Kidney (tissue), 13 donors: ENCODE measurements at regions not wholly inside any gene's neighbourhood (a gene's known extent, or its start where the extent isn't known, plus 50 kb on each side); places are given as distances from the start of the nearest gene placed in this dataset.

Experiments used
- DNase-seq, 5 donors: peaks; one replicate each; pipeline ENCODE4 v3.0.0-alpha.2; 2013 to 2020
- FAIRE-seq: peaks from 2 replicates; lab custom pipeline; 2012; peaks lifted over from hg19 to GRCh38; lab: Jason Lieb, UNC
- H3K27ac ChIP-seq, 2 donors: one replicate each; pipeline ENCODE4 v1.7.0; 2013; ENCODE audit warnings: low read depth in 2 of 2, low read length in 2 of 2, inconsistent platforms in 1 of 2
- H3K27me3 ChIP-seq: one replicate; pipeline ENCODE4 v1.7.1; 2013; ENCODE audit warnings: low read length, inconsistent platforms; ENCODE audit not compliant: control insufficient read depth, insufficient read depth
- H3K36me3 ChIP-seq, 3 donors: one replicate each; pipeline versions ENCODE4 v1.7.0 to v1.7.1; 2013; ENCODE audit warnings: low read length in 3 of 3, control low read depth in 1 of 3, inconsistent platforms in 1 of 3; ENCODE audit not compliant: insufficient read depth in 3 of 3, control insufficient read depth in 2 of 3
- H3K4me1 ChIP-seq, 3 donors: one replicate each; pipeline versions ENCODE4 v1.7.0 to v1.7.1; 2013; ENCODE audit warnings: low read length in 3 of 3, inconsistent platforms in 1 of 3, low read depth in 1 of 3; ENCODE audit not compliant: control insufficient read depth in 2 of 3, insufficient read depth in 2 of 3
- H3K4me3 ChIP-seq, 3 donors: one replicate each; pipeline versions ENCODE4 v1.7.0 to v1.8.1; 2013; ENCODE audit warnings: low read length in 3 of 3, control low read depth in 1 of 3, inconsistent platforms in 1 of 3
- H3K9ac ChIP-seq, 3 donors: one replicate each; pipeline versions ENCODE4 v1.7.0 to v1.7.1; 2013; ENCODE audit warnings: low read length in 3 of 3, control low read depth in 1 of 3, inconsistent platforms in 1 of 3
- H3K9me3 ChIP-seq, 3 donors: one replicate each; pipeline versions ENCODE4 v1.7.0 to v1.7.1; 2013; ENCODE audit warnings: low read length in 3 of 3, control low read depth in 1 of 3, inconsistent platforms in 1 of 3; ENCODE audit not compliant: control insufficient read depth in 2 of 3, insufficient read depth in 1 of 3
- intact Hi-C: fragments of 100-400 bp; cut with DNase I; formaldehyde crosslinking; loops from one replicate; pipeline ENCODE4 v1.11.1; 2022
- TF ChIP-seq, protein P1 (sequence below): IDR thresholded peaks from 3 replicates; pipeline ENCODE4 v1.5.1; 2012; ENCODE audit warnings: mild to moderate bottlenecking, moderate library complexity, borderline replicate concordance; ENCODE audit not compliant: insufficient read depth; ENCODE audit errors: extremely low read depth
- donor health status: control.
- donor health status: control.
- donor health status: control.
- donor health status: control.
- donor health status: control.
- donor health status: DM: yes; HTN: yes; CAD: no.
- donor health status: Normal renal cell carcinoma (clear cell type).

DNA sequence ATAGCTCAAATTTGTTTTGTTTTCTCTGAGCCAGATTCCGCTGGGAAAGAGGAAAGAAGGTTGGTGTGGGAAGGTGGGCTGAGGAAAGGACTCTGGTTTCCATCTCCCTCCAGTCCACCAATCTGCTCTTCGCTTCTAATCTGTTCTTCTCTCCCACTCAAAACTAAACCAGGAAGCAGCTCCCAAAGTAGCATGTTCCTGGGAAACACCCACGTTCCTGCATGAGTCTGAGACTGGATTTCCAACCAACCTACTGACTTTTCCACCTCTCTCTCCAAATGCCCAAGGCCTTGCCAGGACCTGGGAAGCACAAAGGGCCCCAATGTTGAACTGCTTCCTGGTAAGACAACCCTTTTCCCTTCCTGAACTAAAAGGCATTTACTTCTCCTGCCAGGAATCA lies 110.2 kb downstream of the WT1 start:
- FAIRE-seq (no peak), DNase-seq (no peak)
- no peaks in the 10 kb centered on the region for H3K36me3 ChIP-seq
- no peaks in the 10 kb centered on the region for H3K27me3 ChIP-seq
- TF ChIP-seq, protein P1, sequence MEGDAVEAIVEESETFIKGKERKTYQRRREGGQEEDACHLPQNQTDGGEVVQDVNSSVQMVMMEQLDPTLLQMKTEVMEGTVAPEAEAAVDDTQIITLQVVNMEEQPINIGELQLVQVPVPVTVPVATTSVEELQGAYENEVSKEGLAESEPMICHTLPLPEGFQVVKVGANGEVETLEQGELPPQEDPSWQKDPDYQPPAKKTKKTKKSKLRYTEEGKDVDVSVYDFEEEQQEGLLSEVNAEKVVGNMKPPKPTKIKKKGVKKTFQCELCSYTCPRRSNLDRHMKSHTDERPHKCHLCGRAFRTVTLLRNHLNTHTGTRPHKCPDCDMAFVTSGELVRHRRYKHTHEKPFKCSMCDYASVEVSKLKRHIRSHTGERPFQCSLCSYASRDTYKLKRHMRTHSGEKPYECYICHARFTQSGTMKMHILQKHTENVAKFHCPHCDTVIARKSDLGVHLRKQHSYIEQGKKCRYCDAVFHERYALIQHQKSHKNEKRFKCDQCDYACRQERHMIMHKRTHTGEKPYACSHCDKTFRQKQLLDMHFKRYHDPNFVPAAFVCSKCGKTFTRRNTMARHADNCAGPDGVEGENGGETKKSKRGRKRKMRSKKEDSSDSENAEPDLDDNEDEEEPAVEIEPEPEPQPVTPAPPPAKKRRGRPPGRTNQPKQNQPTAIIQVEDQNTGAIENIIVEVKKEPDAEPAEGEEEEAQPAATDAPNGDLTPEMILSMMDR, result no peak
- H3K4me3 ChIP-seq, result no peak overlapping the region
- H3K27ac ChIP-seq, result no peak overlapping the region
- no peak overlapping the region for H3K9ac ChIP-seq
- intact Hi-C loops, result loop anchor here (10.0 kb wide), 1 partner anchor 470 kb away; the partner anchor contains the start of gene CCDC73
- no peaks in the 10 kb centered on the region for H3K9me3 ChIP-seq
- H3K4me1 ChIP-seq, result no peaks in the 10 kb centered on the region

DNA sequence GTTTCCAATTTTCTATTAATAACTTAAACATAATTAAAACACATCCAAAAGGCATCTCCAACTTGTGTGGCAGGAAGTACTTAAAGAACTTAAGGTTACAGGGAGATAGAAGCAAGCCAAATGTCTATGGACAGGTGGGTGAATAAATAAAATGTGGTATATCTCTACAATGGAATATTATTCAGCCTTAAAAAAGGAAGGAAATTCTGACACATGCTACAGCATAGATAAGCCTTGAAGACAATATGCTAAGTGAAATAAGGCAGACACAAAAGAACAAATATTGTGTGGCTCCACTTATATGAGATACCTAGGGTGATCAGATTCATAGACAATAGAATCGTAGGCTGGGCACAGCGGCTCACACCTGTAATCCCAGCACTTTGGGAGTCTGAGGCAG lies 109.6 kb downstream of the WT1 start:
- Histone ChIP-seq H3K9me3 (no peaks in the 10 kb centered on the region), H3K4me1 (no peaks in the 10 kb centered on the region), H3K27me3 (no peaks in the 10 kb centered on the region), H3K4me3 (no peak overlapping the region), H3K27ac (no peak overlapping the region), H3K9ac (no peak overlapping the region), H3K36me3 (no peaks in the 10 kb centered on the region)
- intact Hi-C loops, result loop anchor here (10.0 kb wide), 1 partner anchor 469 kb away; the partner anchor contains the start of gene CCDC73
- DNase-seq, result no peak
- TF ChIP-seq, protein P1, result no peak
- no peak for FAIRE-seq

DNA sequence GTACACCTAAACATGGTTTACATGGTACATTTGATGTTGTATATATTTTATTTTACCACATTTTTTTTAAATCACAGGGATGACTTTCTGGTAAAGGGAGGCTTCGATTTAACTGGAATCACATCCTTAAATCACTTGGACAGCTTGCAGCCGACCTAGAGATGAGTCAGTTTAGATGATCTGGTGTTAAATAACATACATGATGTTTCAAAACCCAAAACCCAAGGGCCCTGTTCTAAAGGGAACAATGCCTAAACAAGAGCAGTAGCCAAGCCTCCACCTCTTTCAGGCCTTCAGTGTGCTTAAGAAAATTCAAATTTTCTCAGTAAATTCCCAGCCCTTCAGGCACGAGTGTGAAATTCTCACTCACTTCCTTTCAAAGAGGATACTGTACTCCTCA lies 108.8 kb downstream of the WT1 start:
- no peaks in the 10 kb centered on the region for H3K36me3 ChIP-seq
- FAIRE-seq (no peak), DNase-seq (no peak)
- TF ChIP-seq, protein P1, result no peak
- H3K27ac ChIP-seq, result no peak overlapping the region
- H3K4me1 ChIP-seq, result no peaks in the 10 kb centered on the region
- H3K4me3 ChIP-seq, result no peak overlapping the region
- no peak overlapping the region for H3K9ac ChIP-seq
- H3K27me3 ChIP-seq, result no peaks in the 10 kb centered on the region
- H3K9me3 ChIP-seq, result no peaks in the 10 kb centered on the region
- intact Hi-C loops, result loop anchor here (10.0 kb wide), 1 partner anchor 468 kb away; the partner anchor contains the start of gene CCDC73

DNA sequence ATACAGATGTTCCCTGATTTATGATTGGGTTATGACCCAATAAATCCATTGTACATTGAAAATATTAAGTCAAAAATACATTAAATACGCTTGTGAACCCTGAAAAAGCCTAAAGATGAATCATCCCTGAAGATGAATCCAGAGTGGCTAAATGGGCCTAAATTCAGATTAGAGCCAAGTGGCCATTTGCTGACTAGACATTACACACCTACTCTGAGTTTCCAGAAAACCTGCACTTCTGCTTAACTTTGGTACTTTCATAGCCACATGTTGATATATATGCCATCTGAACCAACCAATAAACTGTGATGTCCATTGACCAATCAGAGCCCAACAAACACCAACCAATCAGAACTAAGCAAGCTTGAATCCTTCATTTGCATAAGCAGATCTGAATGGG lies 106.9 kb downstream of the WT1 start:
- Histone ChIP-seq H3K4me3 (no peak overlapping the region), H3K4me1 (no peaks in the 10 kb centered on the region), H3K27me3 (no peaks in the 10 kb centered on the region), H3K36me3 (no peaks in the 10 kb centered on the region), H3K27ac (no peak overlapping the region), H3K9me3 (no peaks in the 10 kb centered on the region), H3K9ac (no peak overlapping the region)
- no peak for FAIRE-seq
- DNase-seq, result no peak
- intact Hi-C loops, result loop anchor here (10.0 kb wide), 1 partner anchor 466 kb away; the partner anchor contains the start of gene CCDC73
- TF ChIP-seq, protein P1, result no peak
